ENCODE measurements at regions not wholly inside any gene's neighbourhood (a gene's known extent, or its start where the extent isn't known, plus 50 kb on each side); places are given as distances from the start of the nearest gene placed in this dataset.

GRCh38 chr5:18970000-18970399 is 1018.0 kb downstream of the CDH18 start:
- Histone ChIP-seq H3K36me3 (ENCODE audit: control insufficient read depth in 2 of 4, insufficient read depth in 4 of 4, low read length in 3 of 4) (no peaks in the 10 kb centered on the region), H4K5ac (ENCODE audit: insufficient read length, low read depth, low read length) (no peak overlapping the region), H3K18ac (ENCODE audit: extremely low read depth, low read length) (no peak overlapping the region), H4K20me1 (replicated peaks in 1 of 2; ENCODE audit: control insufficient read depth in 1 of 2, insufficient read depth in 2 of 2, low read length in 2 of 2) (no peaks in the 10 kb centered on the region), H3K79me2 (ENCODE audit: control insufficient read depth in 1 of 2, insufficient read depth in 2 of 2, low read length in 2 of 2) (no peaks in the 10 kb centered on the region), H4K8ac (ENCODE audit: extremely low read depth, insufficient read depth, low read length) (no peak overlapping the region), H3K27me3 (replicated peaks in 1 of 4; ENCODE audit: control insufficient read depth in 3 of 4, extremely low read depth in 1 of 4, insufficient read depth in 3 of 4, low read length in 3 of 4) (no peaks in the 10 kb centered on the region), H3K27ac (ENCODE audit: low read depth, low read length) (no peak overlapping the region), H3K79me1 (ENCODE audit: low read depth, low read length) (no peaks in the 10 kb centered on the region), H3K4me2 (ENCODE audit: insufficient read depth in 1 of 2, low read depth in 2 of 2, low read length in 2 of 2) (no peak overlapping the region), H3K4me3 (ENCODE audit: extremely low read depth in 1 of 4, insufficient read depth in 2 of 4, low read depth in 3 of 4, low read length in 4 of 4) (no peak overlapping the region), H2BK20ac (ENCODE audit: low read length) (no peak overlapping the region), H3K4ac (replicated peaks; ENCODE audit: insufficient read length, low read depth, low read length) (no peak overlapping the region), H2AFZ (ENCODE audit: low read length) (peak overlapping the region; percentile 88; the same call in 1 of the 2 replicates), H2BK12ac (ENCODE audit: low read depth, low read length) (no peak overlapping the region), H3K14ac (ENCODE audit: insufficient read length) (no peak overlapping the region), H2BK15ac (ENCODE audit: low read length) (no peak overlapping the region), H3K4me1 (replicated peaks in 1 of 4; ENCODE audit: control insufficient read depth in 3 of 4, insufficient read depth in 4 of 4, low read length in 3 of 4) (no peaks in the 10 kb centered on the region; a peak in 1 of 7 replicates), H2AK5ac (ENCODE audit: low read depth, low read length) (no peak overlapping the region), H3K9me3 (ENCODE audit: insufficient read depth in 2 of 2, low read depth in 1 of 2, low read length in 1 of 2) (no peaks in the 10 kb centered on the region), H3K9ac (replicated peaks in 1 of 4; ENCODE audit: extremely low read depth in 1 of 4, low read depth in 3 of 4, low read length in 3 of 4) (no peak overlapping the region), H3K23me2 (ENCODE audit: low read depth, low read length) (no peaks in the 10 kb centered on the region), H3K23ac (ENCODE audit: insufficient read length) (no peak overlapping the region), H2BK120ac (replicated peaks; ENCODE audit: low read depth, low read length) (no peak overlapping the region), H2BK5ac (ENCODE audit: low read depth, low read length) (no peak overlapping the region), H4K91ac (replicated peaks; ENCODE audit: insufficient read length, low read length) (no peak overlapping the region), H3K56ac (replicated peaks; ENCODE audit: insufficient read length, low read depth, low read length) (no peak overlapping the region)
- ChIA-PET CTCF (ENCODE audit: partially characterized antibody) (interaction anchor here (1.3 kb wide), 1 partner anchor 12 kb away, joined by 3 read pairs; no protein-coding TSS in a partner anchor), POLR2A (ENCODE audit: partially characterized antibody) (no interaction called here)
- WGBS, 2 experiments (ENCODE audit: extremely low coverage in 1 of 2, insufficient coverage in 1 of 2, insufficient read length in 1 of 2, insufficient replicate concordance in 2 of 2, low coverage in 1 of 2, low lambda C conversion rate in 2 of 2, missing lambda C conversion rate in 1 of 2), result 71% methylated on average over 5 of the region's 5 CpGs; no CpG with 5 or more reads in 1 of the 2 experiments
- TF ChIP-seq SAP30 (IDR thresholded peaks at IDR 0.05; ENCODE audit: insufficient read depth, insufficient replicate concordance, low read length), result no peak
- no peak for TF ChIP-seq EP300 (IDR thresholded peaks at IDR 0.05; ENCODE audit: borderline replicate concordance in 1 of 2, low read depth in 2 of 2, low read length in 2 of 2)
- TF ChIP-seq ZNF274 (IDR thresholded peaks at IDR 0.05; ENCODE audit: borderline replicate concordance, extremely low read depth, low read length), result no peak
- no peak for TF ChIP-seq KDM4A (IDR thresholded peaks at IDR 0.05; ENCODE audit: low read depth, low read length, severe bottlenecking)
- TF ChIP-seq SIRT6 (IDR thresholded peaks at IDR 0.05; ENCODE audit: low read length), result no peak
- no peak for FAIRE-seq
- no peak for DNase-seq (ENCODE audit: low read depth in 1 of 2, low spot score in 2 of 2)

Data from H1 (cell line).